H1 (cell line): ENCODE measurements at regions not wholly inside any gene's neighbourhood (a gene's known extent, or its start where the extent isn't known, plus 50 kb on each side); places are given as distances from the start of the nearest gene placed in this dataset.

ENCODE experiments used
- BACH1 ChIP-seq: IDR thresholded peaks from 2 replicates; pipeline ENCODE4 v1.6.1; 2012; ENCODE audit warnings: low read length, improper control_type of control experiment
- BRCA1 ChIP-seq: IDR thresholded peaks from 2 replicates; pipeline ENCODE4 v1.6.1; 2012; ENCODE audit warnings: low read depth, low read length, improper control_type of control experiment
- CBX5 ChIP-seq: fragments of 300-800, 300-1000 bp; sonication (generic); IDR thresholded peaks from 2 replicates; pipeline ENCODE4 v1.7.1; 2016; ENCODE audit warnings: antibody characterized with exemption, low read length, low read depth
- CHD1 ChIP-seq: IDR thresholded peaks from 2 replicates; pipeline ENCODE4 v1.6.1; 2012; ENCODE audit warnings: low read depth, low read length, improper control_type of control experiment
- CREB1 ChIP-seq: IDR thresholded peaks from 2 replicates; pipeline ENCODE4 v1.6.1; 2012; ENCODE audit warnings: inconsistent platforms
- JUN ChIP-seq: IDR thresholded peaks from 2 replicates; pipeline ENCODE4 v1.6.1; 2011; ENCODE audit warnings: low read depth, mild to moderate bottlenecking, improper control_type of control experiment, low read length
- MAFK ChIP-seq: IDR thresholded peaks from 2 replicates; pipeline ENCODE4 v1.6.1; 2012; ENCODE audit warnings: low read depth, mild to moderate bottlenecking, improper control_type of control experiment, low read length
- TBP ChIP-seq: IDR thresholded peaks from 2 replicates; pipeline ENCODE4 v1.6.1; 2011; ENCODE audit warnings: low read depth, low read length, improper control_type of control experiment
- TF ChIP-seq, protein P1 (sequence below): fragments of 300-600 bp; sonication (generic); IDR thresholded peaks from 2 replicates; pipeline ENCODE4 v1.7.1; 2012; ENCODE audit warnings: low read length, moderate library complexity, mild to moderate bottlenecking, inconsistent platforms; ENCODE audit not compliant: insufficient replicate concordance
- TF ChIP-seq, protein P2 (sequence below): IDR thresholded peaks from 2 replicates; pipeline ENCODE4 v1.6.1; 2012; ENCODE audit warnings: inconsistent platforms

DNA sequence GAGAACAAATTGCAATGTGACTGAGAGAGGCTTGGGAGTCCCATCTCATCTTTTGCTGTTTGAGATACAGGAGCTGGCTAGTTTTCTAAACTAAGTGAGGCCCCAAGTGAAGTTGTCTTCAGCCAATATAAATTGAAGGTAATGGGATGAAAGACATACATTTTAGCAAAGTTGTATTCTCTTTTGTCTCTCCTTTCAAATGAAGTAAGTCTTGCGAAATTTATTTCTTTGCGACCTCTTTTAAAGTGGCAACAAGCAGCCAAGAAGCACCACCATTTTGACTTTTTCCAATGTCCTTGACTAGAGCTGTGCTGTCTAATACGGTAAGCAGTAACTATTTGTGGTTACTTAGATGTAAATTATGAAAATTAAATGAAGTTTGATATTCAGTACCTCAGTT, 385.7 kb downstream of the USP25 start (continued):
- TF ChIP-seq, protein P1, sequence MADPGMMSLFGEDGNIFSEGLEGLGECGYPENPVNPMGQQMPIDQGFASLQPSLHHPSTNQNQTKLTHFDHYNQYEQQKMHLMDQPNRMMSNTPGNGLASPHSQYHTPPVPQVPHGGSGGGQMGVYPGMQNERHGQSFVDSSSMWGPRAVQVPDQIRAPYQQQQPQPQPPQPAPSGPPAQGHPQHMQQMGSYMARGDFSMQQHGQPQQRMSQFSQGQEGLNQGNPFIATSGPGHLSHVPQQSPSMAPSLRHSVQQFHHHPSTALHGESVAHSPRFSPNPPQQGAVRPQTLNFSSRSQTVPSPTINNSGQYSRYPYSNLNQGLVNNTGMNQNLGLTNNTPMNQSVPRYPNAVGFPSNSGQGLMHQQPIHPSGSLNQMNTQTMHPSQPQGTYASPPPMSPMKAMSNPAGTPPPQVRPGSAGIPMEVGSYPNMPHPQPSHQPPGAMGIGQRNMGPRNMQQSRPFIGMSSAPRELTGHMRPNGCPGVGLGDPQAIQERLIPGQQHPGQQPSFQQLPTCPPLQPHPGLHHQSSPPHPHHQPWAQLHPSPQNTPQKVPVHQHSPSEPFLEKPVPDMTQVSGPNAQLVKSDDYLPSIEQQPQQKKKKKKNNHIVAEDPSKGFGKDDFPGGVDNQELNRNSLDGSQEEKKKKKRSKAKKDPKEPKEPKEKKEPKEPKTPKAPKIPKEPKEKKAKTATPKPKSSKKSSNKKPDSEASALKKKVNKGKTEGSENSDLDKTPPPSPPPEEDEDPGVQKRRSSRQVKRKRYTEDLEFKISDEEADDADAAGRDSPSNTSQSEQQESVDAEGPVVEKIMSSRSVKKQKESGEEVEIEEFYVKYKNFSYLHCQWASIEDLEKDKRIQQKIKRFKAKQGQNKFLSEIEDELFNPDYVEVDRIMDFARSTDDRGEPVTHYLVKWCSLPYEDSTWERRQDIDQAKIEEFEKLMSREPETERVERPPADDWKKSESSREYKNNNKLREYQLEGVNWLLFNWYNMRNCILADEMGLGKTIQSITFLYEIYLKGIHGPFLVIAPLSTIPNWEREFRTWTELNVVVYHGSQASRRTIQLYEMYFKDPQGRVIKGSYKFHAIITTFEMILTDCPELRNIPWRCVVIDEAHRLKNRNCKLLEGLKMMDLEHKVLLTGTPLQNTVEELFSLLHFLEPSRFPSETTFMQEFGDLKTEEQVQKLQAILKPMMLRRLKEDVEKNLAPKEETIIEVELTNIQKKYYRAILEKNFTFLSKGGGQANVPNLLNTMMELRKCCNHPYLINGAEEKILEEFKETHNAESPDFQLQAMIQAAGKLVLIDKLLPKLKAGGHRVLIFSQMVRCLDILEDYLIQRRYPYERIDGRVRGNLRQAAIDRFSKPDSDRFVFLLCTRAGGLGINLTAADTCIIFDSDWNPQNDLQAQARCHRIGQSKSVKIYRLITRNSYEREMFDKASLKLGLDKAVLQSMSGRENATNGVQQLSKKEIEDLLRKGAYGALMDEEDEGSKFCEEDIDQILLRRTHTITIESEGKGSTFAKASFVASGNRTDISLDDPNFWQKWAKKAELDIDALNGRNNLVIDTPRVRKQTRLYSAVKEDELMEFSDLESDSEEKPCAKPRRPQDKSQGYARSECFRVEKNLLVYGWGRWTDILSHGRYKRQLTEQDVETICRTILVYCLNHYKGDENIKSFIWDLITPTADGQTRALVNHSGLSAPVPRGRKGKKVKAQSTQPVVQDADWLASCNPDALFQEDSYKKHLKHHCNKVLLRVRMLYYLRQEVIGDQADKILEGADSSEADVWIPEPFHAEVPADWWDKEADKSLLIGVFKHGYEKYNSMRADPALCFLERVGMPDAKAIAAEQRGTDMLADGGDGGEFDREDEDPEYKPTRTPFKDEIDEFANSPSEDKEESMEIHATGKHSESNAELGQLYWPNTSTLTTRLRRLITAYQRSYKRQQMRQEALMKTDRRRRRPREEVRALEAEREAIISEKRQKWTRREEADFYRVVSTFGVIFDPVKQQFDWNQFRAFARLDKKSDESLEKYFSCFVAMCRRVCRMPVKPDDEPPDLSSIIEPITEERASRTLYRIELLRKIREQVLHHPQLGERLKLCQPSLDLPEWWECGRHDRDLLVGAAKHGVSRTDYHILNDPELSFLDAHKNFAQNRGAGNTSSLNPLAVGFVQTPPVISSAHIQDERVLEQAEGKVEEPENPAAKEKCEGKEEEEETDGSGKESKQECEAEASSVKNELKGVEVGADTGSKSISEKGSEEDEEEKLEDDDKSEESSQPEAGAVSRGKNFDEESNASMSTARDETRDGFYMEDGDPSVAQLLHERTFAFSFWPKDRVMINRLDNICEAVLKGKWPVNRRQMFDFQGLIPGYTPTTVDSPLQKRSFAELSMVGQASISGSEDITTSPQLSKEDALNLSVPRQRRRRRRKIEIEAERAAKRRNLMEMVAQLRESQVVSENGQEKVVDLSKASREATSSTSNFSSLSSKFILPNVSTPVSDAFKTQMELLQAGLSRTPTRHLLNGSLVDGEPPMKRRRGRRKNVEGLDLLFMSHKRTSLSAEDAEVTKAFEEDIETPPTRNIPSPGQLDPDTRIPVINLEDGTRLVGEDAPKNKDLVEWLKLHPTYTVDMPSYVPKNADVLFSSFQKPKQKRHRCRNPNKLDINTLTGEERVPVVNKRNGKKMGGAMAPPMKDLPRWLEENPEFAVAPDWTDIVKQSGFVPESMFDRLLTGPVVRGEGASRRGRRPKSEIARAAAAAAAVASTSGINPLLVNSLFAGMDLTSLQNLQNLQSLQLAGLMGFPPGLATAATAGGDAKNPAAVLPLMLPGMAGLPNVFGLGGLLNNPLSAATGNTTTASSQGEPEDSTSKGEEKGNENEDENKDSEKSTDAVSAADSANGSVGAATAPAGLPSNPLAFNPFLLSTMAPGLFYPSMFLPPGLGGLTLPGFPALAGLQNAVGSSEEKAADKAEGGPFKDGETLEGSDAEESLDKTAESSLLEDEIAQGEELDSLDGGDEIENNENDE, result no peak
- TF ChIP-seq, protein P2, sequence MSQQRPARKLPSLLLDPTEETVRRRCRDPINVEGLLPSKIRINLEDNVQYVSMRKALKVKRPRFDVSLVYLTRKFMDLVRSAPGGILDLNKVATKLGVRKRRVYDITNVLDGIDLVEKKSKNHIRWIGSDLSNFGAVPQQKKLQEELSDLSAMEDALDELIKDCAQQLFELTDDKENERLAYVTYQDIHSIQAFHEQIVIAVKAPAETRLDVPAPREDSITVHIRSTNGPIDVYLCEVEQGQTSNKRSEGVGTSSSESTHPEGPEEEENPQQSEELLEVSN, result no peak
- no peak for TF ChIP-seq TBP
- no peak for TF ChIP-seq CREB1
- TF ChIP-seq CBX5, result no peak
- no peak for TF ChIP-seq BACH1
- TF ChIP-seq BRCA1, result no peak
- no peak for TF ChIP-seq CHD1
- TF ChIP-seq JUN, result no peak
- TF ChIP-seq MAFK, result no peak
